GM23338 (cell line): ENCODE measurements at regions not wholly inside any gene's neighbourhood (a gene's known extent, or its start where the extent isn't known, plus 50 kb on each side); places are given as distances from the start of the nearest gene placed in this dataset.

Source experiments
- CREB1 ChIP-seq: fragments of 250-450 bp; sonication (Bioruptor Pico); IDR thresholded peaks from 2 replicates; pipeline ENCODE4 v1.5.0; 2020; ENCODE audit warnings: low read depth, mild to moderate bottlenecking, moderate library complexity
- ETS1 ChIP-seq: IDR thresholded peaks from 2 replicates; pipeline ENCODE4 v1.6.1; 2016; ENCODE audit warnings: antibody characterized with exemption
- EZH2 ChIP-seq: fragments of 200-600 bp; sonication (generic); IDR thresholded peaks from one replicate; pipeline ENCODE4 v1.8.0; 2017; ENCODE audit warnings: antibody characterized with exemption, mild to moderate bottlenecking, low read depth; ENCODE audit not compliant: unreplicated experiment
- EZH2phosphoT487 ChIP-seq: fragments of 200-600 bp; sonication (generic); IDR thresholded peaks from one replicate; pipeline ENCODE4 v1.8.1; 2018; ENCODE audit warnings: antibody characterized with exemption; ENCODE audit not compliant: unreplicated experiment
- JUNB ChIP-seq: IDR thresholded peaks from one replicate; pipeline ENCODE4 v1.6.1; 2016; ENCODE audit warnings: antibody characterized with exemption; ENCODE audit not compliant: unreplicated experiment
- POLR2AphosphoS5 ChIP-seq: IDR thresholded peaks from 2 replicates; pipeline ENCODE4 v1.6.1; 2016; ENCODE audit warnings: antibody characterized with exemption, low read depth
- STAT1 ChIP-seq: IDR thresholded peaks from one replicate; pipeline ENCODE4 v1.6.1; 2016; ENCODE audit warnings: antibody characterized with exemption; ENCODE audit not compliant: unreplicated experiment
- ZNF114 ChIP-seq: fragments of 250-450 bp; sonication (Bioruptor Pico); IDR thresholded peaks from 2 replicates; pipeline ENCODE4 v1.5.0; 2020; ENCODE audit warnings: mild to moderate bottlenecking, moderate library complexity
- ZNF331 ChIP-seq: fragments of 250-450 bp; sonication (Bioruptor Pico); IDR thresholded peaks from 2 replicates; pipeline ENCODE4 v1.5.0; 2020; ENCODE audit warnings: low read depth, mild to moderate bottlenecking, moderate library complexity
- ZNF462 ChIP-seq: fragments of 250-450 bp; sonication (Bioruptor Pico); IDR thresholded peaks from 2 replicates; pipeline ENCODE4 v1.5.0; 2020; ENCODE audit warnings: mild to moderate bottlenecking, moderate library complexity
- TF ChIP-seq, protein P1 (sequence below), 2 experiments: fragments of 200-600 bp in 1 of 2; sonication (generic) in 1 of 2; conservative IDR thresholded peaks; 2 replicates each; pipeline versions ENCODE4 v1.5.1 to v1.6.1; 2016 to 2017; ENCODE audit warnings: antibody characterized with exemption in 2 of 2, low read depth in 2 of 2, mild to moderate bottlenecking in 2 of 2, moderate library complexity in 1 of 2
- TF ChIP-seq, protein P2 (sequence below): IDR thresholded peaks from one replicate; pipeline ENCODE4 v1.6.1; 2018; ENCODE audit warnings: antibody characterized with exemption; ENCODE audit not compliant: unreplicated experiment

DNA sequence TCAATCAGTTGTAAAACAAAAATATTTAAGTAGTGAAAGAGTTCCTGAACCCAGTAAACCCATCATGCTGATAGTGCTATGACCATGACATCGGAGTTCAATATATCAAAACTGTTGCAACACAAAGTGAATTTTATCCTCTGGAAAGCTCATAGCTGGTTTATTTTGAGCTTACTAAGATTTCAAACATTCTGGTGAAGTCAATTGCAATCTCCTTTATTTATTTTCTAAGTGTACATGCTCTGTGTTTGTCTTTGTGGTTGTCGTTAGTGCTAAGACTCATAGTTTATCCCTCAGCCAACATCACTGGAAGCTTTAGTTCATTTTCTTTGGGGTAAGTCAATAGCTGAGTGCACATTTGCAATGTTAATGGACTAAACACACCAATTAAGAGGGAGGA lies 91.9 kb downstream of the QPCT start:
- TF ChIP-seq POLR2AphosphoS5 (no peak), STAT1 (no peak), ETS1 (no peak), EZH2phosphoT487 (no peak), EZH2 (no peak), ZNF462 (no peak), ZNF331 (CRISPR knock-in tag) (no peak), ZNF114 (CRISPR knock-in tag) (no peak), CREB1 (no peak), JUNB (no peak)
- TF ChIP-seq, protein P1, sequence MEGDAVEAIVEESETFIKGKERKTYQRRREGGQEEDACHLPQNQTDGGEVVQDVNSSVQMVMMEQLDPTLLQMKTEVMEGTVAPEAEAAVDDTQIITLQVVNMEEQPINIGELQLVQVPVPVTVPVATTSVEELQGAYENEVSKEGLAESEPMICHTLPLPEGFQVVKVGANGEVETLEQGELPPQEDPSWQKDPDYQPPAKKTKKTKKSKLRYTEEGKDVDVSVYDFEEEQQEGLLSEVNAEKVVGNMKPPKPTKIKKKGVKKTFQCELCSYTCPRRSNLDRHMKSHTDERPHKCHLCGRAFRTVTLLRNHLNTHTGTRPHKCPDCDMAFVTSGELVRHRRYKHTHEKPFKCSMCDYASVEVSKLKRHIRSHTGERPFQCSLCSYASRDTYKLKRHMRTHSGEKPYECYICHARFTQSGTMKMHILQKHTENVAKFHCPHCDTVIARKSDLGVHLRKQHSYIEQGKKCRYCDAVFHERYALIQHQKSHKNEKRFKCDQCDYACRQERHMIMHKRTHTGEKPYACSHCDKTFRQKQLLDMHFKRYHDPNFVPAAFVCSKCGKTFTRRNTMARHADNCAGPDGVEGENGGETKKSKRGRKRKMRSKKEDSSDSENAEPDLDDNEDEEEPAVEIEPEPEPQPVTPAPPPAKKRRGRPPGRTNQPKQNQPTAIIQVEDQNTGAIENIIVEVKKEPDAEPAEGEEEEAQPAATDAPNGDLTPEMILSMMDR (conservative IDR thresholded peaks at IDR 0.05; ENCODE audit: low read depth in 2 of 2): no peak
- TF ChIP-seq, protein P2, sequence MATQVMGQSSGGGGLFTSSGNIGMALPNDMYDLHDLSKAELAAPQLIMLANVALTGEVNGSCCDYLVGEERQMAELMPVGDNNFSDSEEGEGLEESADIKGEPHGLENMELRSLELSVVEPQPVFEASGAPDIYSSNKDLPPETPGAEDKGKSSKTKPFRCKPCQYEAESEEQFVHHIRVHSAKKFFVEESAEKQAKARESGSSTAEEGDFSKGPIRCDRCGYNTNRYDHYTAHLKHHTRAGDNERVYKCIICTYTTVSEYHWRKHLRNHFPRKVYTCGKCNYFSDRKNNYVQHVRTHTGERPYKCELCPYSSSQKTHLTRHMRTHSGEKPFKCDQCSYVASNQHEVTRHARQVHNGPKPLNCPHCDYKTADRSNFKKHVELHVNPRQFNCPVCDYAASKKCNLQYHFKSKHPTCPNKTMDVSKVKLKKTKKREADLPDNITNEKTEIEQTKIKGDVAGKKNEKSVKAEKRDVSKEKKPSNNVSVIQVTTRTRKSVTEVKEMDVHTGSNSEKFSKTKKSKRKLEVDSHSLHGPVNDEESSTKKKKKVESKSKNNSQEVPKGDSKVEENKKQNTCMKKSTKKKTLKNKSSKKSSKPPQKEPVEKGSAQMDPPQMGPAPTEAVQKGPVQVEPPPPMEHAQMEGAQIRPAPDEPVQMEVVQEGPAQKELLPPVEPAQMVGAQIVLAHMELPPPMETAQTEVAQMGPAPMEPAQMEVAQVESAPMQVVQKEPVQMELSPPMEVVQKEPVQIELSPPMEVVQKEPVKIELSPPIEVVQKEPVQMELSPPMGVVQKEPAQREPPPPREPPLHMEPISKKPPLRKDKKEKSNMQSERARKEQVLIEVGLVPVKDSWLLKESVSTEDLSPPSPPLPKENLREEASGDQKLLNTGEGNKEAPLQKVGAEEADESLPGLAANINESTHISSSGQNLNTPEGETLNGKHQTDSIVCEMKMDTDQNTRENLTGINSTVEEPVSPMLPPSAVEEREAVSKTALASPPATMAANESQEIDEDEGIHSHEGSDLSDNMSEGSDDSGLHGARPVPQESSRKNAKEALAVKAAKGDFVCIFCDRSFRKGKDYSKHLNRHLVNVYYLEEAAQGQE: no peak
